ENCODE measurements at regions not wholly inside any gene's neighbourhood (a gene's known extent, or its start where the extent isn't known, plus 50 kb on each side); places are given as distances from the start of the nearest gene placed in this dataset.

GRCh38 chr2:23301136-23301535, 83.8 kb upstream of the KLHL29 start:
- no peaks in the 10 kb centered on the region for H3K36me3 Mint-ChIP-seq
- peaks cover 9 to 12% of the 10 kb centered on the region in 2 donors for H3K27me3 Mint-ChIP-seq (ENCODE audit: low read depth in 2 of 2)
- TF ChIP-seq CTCF (IDR thresholded peaks at IDR 0.05): no peak
- no peaks in the 10 kb centered on the region for H3K9me3 Mint-ChIP-seq
- Histone ChIP-seq H3K27ac (ENCODE audit: low read length) (no peak overlapping the region), H3K36me3 (ENCODE audit: control insufficient read depth, insufficient read depth, low read length) (no peaks in the 10 kb centered on the region), H3K9me3 (ENCODE audit: control insufficient read depth, insufficient read depth, low read length) (no peaks in the 10 kb centered on the region), H3K27me3 (ENCODE audit: control insufficient read depth, insufficient read depth, low read length) (no peaks in the 10 kb centered on the region), H3K4me1 (ENCODE audit: control insufficient read depth, insufficient read depth, low read length) (no peaks in the 10 kb centered on the region), H3K4me3 (ENCODE audit: low read length) (no peak overlapping the region)
- no peak overlapping the region for H3K27ac Mint-ChIP-seq
- ATAC-seq: no peak
- no peaks in the 10 kb centered on the region for H3K4me1 Mint-ChIP-seq
- H3K4me3 Mint-ChIP-seq: no peak overlapping the region
- DNase-seq: no peak
- intact Hi-C loops (cut with micrococcal nuclease): no loop called here

GRCh38 chr2:23302591-23302990, 82.4 kb upstream of the KLHL29 start:
- ATAC-seq (no peak), DNase-seq (no peak)
- H3K9me3 Mint-ChIP-seq: no peaks in the 10 kb centered on the region
- TF ChIP-seq CTCF (IDR thresholded peaks at IDR 0.05): no peak
- Histone ChIP-seq H3K4me1 (ENCODE audit: control insufficient read depth, insufficient read depth, low read length) (no peaks in the 10 kb centered on the region), H3K27me3 (ENCODE audit: control insufficient read depth, insufficient read depth, low read length) (no peaks in the 10 kb centered on the region), H3K9me3 (ENCODE audit: control insufficient read depth, insufficient read depth, low read length) (no peaks in the 10 kb centered on the region), H3K36me3 (ENCODE audit: control insufficient read depth, insufficient read depth, low read length) (no peaks in the 10 kb centered on the region), H3K4me3 (ENCODE audit: low read length) (no peak overlapping the region), H3K27ac (ENCODE audit: low read length) (no peak overlapping the region)
- peaks cover 11 to 15% of the 10 kb centered on the region in 2 donors for H3K27me3 Mint-ChIP-seq (ENCODE audit: low read depth in 2 of 2)
- no peaks in the 10 kb centered on the region for H3K4me1 Mint-ChIP-seq
- no peak overlapping the region for H3K27ac Mint-ChIP-seq
- no peaks in the 10 kb centered on the region for H3K36me3 Mint-ChIP-seq
- intact Hi-C loops (cut with micrococcal nuclease): no loop called here
- no peak overlapping the region for H3K4me3 Mint-ChIP-seq

GRCh38 chr2:23306401-23306800, 78.6 kb upstream of the KLHL29 start:
- ATAC-seq (no peak), DNase-seq (no peak)
- Histone ChIP-seq H3K4me1 (ENCODE audit: control insufficient read depth, insufficient read depth, low read length) (no peaks in the 10 kb centered on the region), H3K27ac (ENCODE audit: low read length) (no peak overlapping the region), H3K4me3 (ENCODE audit: low read length) (no peak overlapping the region), H3K9me3 (ENCODE audit: control insufficient read depth, insufficient read depth, low read length) (no peaks in the 10 kb centered on the region), H3K36me3 (ENCODE audit: control insufficient read depth, insufficient read depth, low read length) (no peaks in the 10 kb centered on the region), H3K27me3 (ENCODE audit: control insufficient read depth, insufficient read depth, low read length) (no peaks in the 10 kb centered on the region)
- H3K27ac Mint-ChIP-seq: no peak overlapping the region
- H3K9me3 Mint-ChIP-seq: no peaks in the 10 kb centered on the region
- TF ChIP-seq CTCF (IDR thresholded peaks at IDR 0.05): no peak
- no peaks in the 10 kb centered on the region for H3K4me1 Mint-ChIP-seq
- intact Hi-C loops (cut with micrococcal nuclease): no loop called here
- H3K36me3 Mint-ChIP-seq: no peaks in the 10 kb centered on the region
- WGBS (ENCODE audit: insufficient coverage): 86% methylated on average over 9 of the region's 9 CpGs
- H3K4me3 Mint-ChIP-seq: no peak overlapping the region
- H3K27me3 Mint-ChIP-seq (ENCODE audit: low read depth in 2 of 2): peaks cover 16 to 25% of the 10 kb centered on the region in 2 donors

GRCh38 chr2:23311186-23311585, 73.8 kb upstream of the KLHL29 start:
- H3K4me3 Mint-ChIP-seq: no peak overlapping the region
- Histone ChIP-seq H3K4me1 (ENCODE audit: control insufficient read depth, insufficient read depth, low read length) (no peaks in the 10 kb centered on the region), H3K36me3 (ENCODE audit: control insufficient read depth, insufficient read depth, low read length) (no peaks in the 10 kb centered on the region), H3K9me3 (ENCODE audit: control insufficient read depth, insufficient read depth, low read length) (no peaks in the 10 kb centered on the region), H3K27me3 (ENCODE audit: control insufficient read depth, insufficient read depth, low read length) (no peaks in the 10 kb centered on the region), H3K27ac (ENCODE audit: low read length) (no peak overlapping the region), H3K4me3 (ENCODE audit: low read length) (no peak overlapping the region)
- no peaks in the 10 kb centered on the region for H3K36me3 Mint-ChIP-seq
- no CpG with 5 or more reads among the region's 1 CpG for WGBS (ENCODE audit: insufficient coverage)
- no peak for TF ChIP-seq CTCF (IDR thresholded peaks at IDR 0.05)
- DNase-seq (no peak), ATAC-seq (no peak)
- intact Hi-C loops (cut with micrococcal nuclease): no loop called here
- H3K4me1 Mint-ChIP-seq: no peaks in the 10 kb centered on the region
- no peak overlapping the region for H3K27ac Mint-ChIP-seq
- H3K9me3 Mint-ChIP-seq: no peaks in the 10 kb centered on the region
- H3K27me3 Mint-ChIP-seq (ENCODE audit: low read depth in 2 of 2): peaks cover 13 to 20% of the 10 kb centered on the region in 2 donors
